Astrocyte of the hippocampus (primary cell): ENCODE measurements at regions not wholly inside any gene's neighbourhood (a gene's known extent, or its start where the extent isn't known, plus 50 kb on each side); places are given as distances from the start of the nearest gene placed in this dataset.
"Not testable (repeated sequence)": the region's sequence is repeated elsewhere in the genome, so short reads cannot be mapped to it uniquely, and the experiment has no call there.

Experiments
- DNase-seq: peaks from one replicate; pipeline ENCODE4 v3.0.0; 2011; ENCODE audit warnings: low read depth, low spot score

DNA sequence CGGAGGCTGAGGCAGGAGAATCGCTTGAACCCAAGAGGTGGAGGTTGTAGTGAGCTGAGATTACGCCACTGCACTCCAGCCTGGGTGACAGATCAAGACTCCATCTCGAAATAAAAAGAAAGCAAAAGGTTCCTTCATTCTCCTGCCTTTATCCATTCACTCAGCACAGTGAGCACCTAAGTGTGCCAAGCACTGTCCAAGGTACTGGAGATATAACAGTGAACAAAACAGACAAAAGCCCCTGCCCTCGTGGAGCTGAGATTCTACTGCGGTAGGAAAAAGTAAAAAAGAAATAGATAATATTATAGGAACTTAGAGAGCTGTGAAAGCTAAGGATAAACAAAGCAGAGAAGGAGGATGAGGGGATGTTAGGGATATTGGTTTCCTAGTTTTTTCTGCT, 235.5 kb downstream of the NPIPA7 start:
- not testable (repeated sequence) for DNase-seq

DNA sequence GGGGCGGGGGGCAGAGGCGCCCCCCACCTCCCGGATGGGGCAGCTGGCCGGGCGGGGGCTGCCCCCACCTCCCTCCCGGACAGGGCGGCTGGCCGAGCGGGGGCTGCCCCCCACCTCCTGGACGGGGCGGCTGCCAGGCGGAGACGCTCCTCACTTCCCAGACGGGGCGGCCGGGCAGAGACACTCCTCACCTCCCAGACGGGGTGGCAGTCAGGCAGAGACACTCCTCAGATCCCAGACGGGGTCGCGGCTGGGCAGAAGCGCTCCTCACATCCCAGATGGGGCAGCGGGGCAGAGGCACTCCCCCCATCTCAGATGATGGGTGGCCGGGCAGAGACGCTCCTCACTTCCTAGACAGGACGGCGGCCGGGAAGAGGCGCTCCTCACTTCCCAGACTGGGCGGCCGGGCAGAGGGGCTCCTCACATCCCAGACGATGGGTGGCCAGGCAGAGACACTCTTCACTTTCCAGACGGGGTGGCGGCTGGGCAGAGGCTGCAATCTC, 240.1 kb downstream of the NPIPA7 start:
- DNase-seq, result not testable (repeated sequence)

DNA sequence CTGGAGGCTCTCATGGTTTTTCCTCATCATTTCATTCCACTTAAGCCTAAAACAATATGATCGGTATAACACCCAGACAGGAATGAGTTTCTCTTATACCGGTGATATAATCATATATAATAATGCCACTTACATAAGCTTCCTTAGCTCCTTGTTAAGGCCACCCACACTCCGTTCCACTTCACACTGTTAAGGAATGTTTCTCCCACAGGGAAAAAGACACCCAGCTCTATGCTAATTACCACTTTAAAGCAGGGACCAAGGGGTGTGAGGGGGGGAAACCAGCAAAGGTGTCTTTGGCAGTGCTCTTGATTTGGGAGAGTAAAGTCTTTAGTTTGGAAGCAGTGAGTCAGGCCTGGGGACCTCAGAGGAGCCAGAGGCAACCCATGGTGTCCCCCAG, 245.4 kb downstream of the NPIPA7 start:
- not testable (repeated sequence) for DNase-seq

DNA sequence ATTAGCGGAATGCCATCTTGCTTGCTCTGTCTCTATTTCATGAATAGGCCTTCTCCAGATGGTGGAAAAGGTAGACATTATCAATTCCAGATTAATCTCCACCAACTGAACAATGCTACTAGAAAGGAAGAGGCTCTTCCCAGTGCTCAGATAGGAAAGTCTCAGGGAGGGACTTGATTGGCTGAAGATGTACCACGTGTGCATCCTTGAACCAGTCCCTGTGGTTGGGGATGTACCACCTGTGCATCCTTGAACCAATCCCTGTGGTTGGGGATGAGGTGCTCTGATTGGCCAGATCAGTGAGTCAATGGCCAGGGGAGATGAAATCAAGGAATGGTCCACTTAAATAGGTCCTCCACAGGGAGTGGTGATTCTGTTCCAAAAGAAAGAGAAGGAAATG, 246.2 kb downstream of the NPIPA7 start:
- not testable (repeated sequence) for DNase-seq

DNA sequence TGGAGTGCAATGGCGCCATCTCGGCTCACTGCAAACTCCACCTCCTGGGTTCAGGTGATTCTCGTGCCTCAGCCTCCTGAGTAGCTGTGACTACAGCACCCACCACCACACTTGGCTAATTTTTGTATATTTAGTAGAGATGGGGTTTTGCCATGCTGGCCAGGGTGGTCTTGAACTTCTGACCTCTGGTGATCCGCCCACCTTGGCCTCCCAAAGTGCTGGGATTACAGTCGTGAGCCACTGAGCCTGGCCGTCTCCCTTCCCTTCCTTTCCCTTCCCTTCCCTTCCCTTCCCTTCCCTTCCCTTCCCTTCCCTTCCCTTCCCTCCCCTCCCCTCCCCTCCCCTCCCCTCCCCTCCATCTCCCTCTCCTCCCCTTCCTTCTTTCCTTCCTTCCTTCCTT, 248.9 kb downstream of the NPIPA7 start:
- DNase-seq, result not testable (repeated sequence)

DNA sequence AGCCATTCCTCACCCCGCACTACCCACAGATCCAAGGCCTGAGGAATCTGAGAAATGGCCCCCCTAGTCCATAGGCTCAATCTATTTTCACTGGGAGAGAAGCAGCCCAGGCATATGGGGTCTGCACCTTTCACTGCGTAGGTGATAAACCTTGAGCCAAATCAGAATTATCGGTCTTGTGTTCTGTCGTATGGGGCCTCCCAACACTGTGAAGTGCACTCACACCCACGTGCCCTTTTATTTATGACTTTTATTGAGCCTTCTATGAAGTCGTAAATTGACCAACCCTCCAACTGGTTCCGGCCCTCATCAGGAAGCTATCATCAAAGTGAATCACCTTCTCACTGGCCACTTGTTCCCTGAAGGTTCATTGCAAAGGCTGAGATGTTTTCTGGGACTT, 259.3 kb downstream of the NPIPA7 start:
- DNase-seq, result not testable (repeated sequence)

DNA sequence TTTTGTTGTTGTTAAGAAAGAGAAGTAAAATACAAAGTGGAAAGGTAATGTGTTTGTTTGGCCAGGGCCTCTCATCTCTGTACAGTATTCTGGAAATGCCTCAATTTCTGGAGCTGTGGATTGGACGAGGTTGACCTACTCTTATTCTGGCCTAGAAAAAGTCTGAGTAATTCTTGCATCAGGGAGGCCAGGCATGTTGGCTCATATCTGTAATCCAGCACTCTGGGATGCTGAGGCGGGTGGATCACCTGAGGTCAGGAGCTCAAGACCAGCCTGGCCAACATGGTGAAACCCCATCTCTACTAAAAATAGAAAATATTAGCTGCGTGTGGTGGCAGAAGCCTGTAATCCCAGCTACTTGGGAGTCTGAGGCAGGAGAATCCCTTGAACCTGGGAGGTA, 259.8 kb downstream of the NPIPA7 start:
- not testable (repeated sequence) for DNase-seq

DNA sequence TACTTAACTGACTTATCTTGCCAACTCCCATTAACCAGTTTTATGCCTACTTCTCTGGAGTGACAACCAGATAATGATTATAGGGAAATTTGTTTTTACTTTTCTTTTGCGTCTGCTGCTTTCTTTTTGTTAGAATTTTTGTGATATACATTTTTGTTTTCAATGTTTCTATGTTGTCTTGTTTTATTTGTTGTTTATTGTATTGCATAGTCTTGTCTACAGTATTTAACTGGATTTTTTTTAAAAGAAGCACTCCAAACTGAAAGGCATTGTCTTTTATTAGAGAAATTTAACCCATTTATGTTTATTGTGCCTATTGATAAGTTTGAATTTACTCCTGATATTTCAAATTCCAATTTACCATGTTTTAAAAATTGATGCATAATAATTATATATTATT, 264.9 kb downstream of the NPIPA7 start:
- not testable (repeated sequence) for DNase-seq

DNA sequence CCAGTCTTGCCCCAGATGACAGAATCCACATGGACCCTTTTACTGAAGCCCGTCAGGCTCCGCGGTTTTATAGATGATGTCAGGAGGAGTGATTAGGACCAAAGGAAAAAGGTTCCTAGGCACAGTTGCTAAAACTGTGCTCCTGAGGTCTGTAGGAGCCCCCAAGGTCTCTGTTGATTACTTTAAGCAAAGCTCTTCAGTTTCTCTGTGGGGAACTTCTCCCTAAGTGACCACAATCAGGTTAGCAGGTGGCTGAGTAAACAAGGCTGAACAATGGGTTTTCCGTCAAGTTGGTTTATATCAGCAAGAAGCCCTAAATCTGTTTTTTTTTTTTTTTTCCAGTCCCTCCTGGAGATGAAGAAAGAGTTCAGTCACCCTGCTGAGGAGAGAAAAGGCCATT, 269.1 kb downstream of the NPIPA7 start:
- DNase-seq, result not testable (repeated sequence)

DNA sequence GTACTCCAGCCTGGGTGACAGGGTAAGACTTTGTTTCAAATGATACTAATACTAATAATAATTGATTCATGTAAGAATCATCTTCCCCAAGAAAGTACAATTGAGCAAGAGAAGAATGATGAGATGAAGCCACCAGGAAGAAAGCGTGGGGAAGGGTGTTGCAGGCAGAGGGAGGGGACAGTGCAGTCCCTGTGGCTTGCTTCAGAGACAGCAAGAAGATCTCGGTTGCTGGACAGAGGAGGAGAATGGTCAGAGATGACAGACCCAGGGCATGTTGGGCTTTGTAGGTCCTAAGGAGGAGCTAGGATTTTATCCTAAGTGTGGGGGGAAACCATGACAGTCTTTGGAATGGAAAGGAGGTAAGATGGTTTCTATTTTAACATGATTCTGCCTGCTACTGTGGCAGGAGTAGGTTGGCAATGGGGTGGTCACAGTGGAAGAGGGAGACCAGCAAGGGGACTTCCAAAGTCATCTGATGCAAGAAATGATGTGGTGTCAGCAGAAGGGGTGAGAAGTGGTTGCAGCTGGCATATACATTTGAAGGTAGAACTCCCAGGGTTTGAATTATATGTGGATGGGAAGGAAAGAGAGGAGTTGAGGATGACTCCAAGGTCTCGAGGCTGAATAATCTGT, 293.4 kb downstream of the NPIPA7 start:
- not testable (repeated sequence) for DNase-seq

DNA sequence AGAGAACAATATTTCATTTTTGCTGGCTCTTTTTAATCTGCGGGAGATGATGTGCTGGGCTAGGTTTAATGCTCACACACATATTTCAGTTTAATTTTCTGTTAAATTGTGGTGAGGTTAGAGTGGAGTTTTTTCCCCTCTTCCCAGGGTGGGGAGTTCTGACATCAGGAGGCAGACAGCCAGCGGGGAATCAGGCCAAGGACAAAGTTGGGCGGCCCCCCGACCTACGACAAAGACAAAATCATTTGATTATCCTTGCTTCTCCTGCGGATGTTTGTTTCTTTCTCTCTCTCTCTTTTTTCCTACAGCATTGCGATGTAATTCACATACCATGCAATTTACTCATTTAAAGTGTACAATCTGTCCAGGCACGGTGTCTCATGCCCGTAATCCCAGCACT, 295.9 kb downstream of the NPIPA7 start:
- DNase-seq, result not testable (repeated sequence)

DNA sequence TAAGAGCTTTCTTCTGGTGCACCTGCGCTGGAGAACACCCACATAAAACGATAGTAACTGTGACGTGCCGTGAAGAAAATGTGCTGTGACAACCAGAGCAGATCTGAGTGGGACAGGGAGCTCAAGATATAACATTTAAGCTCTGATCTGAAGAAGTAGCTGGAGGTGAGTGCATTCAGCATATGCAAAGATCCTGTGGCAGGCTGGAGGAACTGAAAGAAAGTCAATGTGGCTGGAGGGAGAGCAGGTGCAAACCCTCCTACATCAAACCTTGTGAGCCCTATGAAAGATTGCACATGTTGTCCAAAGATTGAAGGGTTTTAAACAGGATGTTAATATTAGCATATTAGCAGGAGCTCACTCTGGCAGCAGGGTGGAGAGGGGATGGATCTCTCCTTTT, 342.9 kb downstream of the NPIPA7 start:
- DNase-seq, result not testable (repeated sequence)

DNA sequence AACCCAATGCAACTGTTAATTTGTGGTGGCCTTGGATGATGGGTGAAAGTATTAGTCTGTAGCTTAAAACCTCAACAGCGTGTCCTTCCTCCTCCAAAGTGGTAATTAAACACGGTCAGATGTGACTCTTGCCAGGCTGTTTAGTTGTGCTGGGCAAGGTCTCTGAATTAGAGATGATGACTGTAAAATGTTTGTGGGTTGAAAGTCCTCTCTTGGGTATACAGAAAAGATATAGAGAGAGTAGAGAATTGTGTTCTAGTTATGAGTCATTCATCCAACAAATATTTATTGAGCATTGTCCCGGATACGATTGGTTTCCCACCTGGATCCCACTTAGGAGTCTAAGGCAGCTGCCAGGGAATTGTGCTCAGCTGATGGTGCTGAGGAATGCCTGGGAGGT, 343.7 kb downstream of the NPIPA7 start:
- not testable (repeated sequence) for DNase-seq

DNA sequence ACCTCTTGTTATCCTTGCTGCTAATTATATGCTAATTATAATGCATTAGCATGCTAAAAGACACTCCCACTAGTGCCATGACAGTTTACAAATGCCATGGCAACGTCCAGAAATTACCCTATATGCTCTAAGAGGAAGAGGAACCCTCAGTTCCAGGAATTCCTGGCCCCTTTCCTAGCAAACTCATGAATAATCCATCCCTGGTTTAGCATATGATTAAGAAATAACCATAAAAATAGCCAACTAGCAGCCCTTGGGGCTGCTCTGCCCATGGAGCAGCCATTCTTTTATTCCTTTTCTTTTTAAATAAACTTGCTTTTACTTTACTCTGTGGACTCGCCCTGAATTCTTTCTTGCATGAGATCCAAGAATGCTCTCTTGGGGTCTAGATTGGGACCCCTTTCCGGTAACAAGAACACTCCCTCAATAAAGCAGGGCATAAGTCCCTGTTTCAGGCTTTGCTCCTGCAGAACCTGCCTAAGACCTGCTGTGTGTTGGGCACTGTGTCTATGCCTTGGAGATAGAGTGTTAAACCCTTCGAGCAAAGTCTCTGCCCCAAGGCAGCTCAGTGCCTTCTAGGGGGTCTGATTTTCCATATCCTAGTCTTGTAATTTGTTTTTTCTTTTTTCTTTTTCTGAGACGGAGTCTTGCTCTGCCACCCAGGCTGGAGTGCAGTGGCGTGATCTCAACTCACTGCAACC, 345.0 kb downstream of the NPIPA7 start:
- not testable (repeated sequence) for DNase-seq

DNA sequence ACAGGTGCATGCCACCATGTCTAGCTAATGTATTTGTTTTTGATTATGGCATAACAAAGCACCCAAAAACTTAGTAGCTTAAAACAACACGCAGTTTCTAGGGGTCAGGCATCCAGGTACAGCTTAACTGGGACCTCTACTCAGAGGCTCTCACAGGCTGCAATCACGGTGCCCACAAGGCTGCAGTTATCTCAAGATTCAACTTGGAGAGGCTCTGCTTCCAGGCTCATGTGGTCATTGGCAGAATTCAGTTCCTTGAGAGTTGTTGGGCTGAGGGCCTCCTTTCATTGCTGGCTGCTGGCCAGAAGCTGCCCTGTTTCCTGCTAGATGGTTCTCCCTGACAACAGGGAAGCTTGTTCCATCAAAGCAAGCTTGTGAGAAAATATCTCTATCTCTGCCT, 348.1 kb downstream of the NPIPA7 start:
- not testable (repeated sequence) for DNase-seq

DNA sequence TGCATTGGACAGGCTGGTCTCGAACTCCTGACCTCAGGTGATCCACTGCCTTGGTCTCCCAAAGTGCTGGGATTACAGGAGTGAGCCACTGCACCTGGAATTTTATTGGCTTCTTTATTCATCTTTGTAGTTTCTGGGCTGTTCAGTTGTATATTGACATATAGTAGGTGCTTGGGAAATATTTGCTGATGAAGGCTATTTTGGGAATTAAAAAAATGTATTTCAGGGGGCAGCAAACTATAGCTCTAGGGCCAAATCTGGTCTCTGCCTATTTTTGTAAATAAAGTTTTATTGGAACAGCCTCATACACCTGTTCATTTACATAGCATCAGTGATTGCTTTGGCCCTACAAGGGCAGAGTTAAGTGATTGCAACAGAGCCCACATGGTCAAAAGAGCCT, 363.6 kb downstream of the NPIPA7 start:
- DNase-seq, result not testable (repeated sequence)

DNA sequence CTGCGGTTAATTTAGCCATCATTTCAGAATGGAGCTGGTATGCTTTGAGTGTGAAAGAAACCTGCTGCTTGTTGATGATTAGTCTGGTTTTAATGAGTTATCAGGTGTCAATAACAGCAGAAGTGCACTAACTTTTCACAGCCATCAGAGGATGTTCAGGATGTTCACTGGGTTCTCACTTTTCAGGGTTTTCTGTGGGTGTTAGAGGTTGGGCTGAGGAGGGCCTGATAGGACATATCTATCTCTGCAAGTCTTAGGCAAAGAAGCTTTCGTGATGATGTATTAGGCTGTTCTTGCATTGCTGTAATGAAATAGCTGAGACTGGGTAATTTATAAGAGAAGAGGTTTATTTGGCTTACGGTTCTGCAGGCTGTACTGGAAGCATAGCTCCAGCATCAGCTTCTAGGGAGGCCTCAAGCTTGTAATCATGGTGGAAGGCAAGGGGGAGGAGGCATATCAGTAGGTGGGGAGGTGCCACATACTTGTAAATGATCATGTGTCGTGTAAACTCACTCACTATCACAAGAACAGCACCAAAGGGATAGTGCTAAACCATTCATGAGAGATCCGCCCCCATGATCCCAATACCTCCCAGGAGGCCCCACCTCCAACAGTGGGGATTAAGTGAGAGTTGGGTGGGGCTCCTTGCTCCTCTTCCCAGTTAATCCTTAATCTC, 376.2 kb downstream of the NPIPA7 start:
- not testable (repeated sequence) for DNase-seq

DNA sequence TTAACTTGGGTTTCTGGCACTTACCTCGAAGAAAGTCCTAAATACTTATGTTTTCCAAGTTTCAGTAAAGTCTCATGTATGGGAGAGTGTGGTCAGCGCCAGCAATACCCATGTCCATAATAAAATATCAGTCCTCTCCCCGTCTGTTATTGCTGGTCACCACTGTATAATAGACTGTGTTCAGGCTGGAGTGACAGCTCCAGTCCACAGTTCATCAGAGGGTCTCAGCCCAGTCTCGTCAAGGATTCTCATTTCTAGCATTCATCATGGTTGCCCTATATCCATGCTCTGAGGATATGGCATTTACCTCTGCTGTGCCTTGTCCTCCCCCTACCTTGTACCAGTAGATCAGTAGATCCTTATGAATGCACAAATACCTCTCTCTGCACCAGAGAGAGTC, 384.5 kb downstream of the NPIPA7 start:
- no peak for DNase-seq

DNA sequence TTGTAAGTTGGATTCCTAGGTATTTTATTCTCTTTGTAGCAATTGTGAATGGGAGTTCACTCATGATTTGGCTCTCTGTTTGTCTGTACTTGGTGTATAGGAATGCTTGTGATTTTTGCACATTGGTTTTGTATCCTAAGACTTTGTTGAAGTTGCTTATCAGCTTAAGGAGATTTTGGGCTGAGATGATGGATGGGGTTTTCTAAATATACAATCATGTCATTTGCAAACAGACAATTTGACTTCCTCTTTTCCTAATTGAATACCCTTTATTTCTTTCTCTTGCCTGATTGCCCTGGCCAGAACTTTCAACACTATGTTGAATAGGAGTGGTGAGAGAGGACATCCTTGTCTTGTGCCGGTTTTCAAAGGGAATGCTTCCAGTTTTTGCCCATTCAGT, 391.8 kb downstream of the NPIPA7 start:
- not testable (repeated sequence) for DNase-seq

DNA sequence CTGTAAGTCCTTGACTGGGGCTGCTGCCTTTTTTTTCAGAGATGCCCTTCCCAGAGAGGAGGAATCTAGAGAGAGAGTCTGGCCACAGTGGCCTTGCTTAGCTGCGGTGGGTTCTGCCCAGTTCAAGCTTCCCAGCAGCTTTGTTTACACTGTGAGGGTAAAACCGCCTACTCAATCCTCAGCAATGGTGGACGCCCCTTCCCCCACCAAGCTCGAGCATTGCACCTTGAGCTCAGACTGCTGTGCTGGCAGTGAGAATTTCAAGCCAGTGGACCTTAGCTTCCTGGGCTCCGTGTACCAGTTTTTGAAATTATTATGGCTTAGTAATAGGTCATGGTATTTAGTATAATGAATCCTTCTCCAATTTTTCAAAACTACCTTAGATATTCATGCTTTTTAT, 395.4 kb downstream of the NPIPA7 start:
- DNase-seq, result no peak

DNA sequence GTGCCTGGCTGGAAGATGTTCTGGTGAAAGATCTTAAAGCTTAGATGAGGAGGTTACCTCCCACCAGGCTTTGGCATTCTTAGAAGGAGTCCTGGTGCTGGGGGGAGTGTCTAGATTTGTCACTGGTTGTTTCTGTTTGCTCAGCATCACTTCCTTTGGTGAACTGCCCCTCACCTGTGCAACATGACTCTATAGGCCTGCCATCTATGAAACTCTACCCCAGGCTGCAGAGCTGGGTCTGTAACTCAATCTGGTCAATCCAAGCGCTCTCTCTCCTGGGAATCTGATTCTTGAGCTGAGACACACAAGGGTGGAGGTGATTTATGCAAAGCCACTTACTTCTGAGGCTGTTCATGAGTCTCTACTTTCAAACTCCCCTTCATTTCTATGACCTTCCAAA, 399.4 kb downstream of the NPIPA7 start:
- no peak for DNase-seq

DNA sequence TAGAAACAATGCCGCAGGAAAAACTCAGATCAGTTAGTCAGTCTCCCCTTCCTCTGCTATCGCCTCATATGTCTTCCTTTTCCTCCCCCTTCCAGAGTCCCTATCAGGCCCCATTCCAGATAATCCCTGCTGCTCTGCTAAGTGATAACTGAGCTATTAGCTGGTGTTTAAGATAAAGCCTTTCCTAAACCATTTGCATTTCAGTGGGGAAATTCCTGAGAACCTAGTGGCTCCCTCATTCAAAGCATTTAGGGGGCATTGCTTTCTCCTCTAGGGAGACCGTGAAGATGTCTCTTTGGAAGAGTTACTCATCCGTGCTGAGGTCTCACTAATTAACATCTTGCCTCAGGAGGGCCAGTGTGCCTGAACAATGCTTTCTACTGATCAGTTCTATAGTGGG, 401.6 kb downstream of the NPIPA7 start:
- DNase-seq, result no peak

DNA sequence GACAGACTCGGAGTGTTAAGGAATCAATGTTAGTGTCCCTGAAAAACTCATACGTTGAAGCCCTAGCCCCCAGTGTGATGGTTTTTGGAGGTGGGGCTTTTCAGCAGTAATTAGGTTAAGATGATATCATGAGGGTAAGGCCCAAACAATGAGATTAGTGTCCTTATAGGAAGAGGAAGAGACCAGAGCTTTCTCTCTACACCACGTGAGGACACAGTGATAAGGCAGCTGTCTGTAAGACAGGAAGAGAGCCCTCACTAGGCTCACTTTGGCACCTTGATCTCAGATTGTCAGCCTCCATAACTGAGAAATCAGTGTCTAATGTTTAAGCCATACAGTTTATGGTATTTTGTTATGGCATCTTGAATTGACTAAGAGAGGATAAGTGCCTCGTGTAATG, 403.2 kb downstream of the NPIPA7 start:
- DNase-seq, result no peak
